Heart left ventricle (tissue), 16 donors: ENCODE measurements at regions not wholly inside any gene's neighbourhood (a gene's known extent, or its start where the extent isn't known, plus 50 kb on each side); places are given as distances from the start of the nearest gene placed in this dataset.
"Not testable (repeated sequence)": the region's sequence is repeated elsewhere in the genome, so short reads cannot be mapped to it uniquely, and the experiment has no call there.

Experiments used
- ATAC-seq, 4 donors: fragments of 200-7000 bp; cut with Tn5 transposase; one replicate each; pipeline ENCODE4 v1.9.1; 2020 to 2022; ENCODE audit warnings: moderate library complexity in 4 of 4, mild to moderate bottlenecking in 3 of 4, moderate number of reproducible peaks in 1 of 4
- DNase-seq, 5 donors: peaks; one replicate each; pipeline ENCODE4 v3.0.0-alpha.2; 2020
- H3K27ac ChIP-seq, 12 donors: fragments of 200-600 bp; sonication (generic) in 4 of 12; one replicate each; pipeline versions ENCODE4 v1.5.0 to v1.8.0; 2016 to 2022; ENCODE audit warnings: mild to moderate bottlenecking in 2 of 12
- H3K27me3 ChIP-seq, 9 donors: fragments of 200-600 bp; sonication (generic) in 2 of 9; one replicate each; pipeline versions ENCODE4 v1.5.1 to v1.8.0; 2016 to 2022; ENCODE audit warnings: mild to moderate bottlenecking in 3 of 9
- H3K36me3 ChIP-seq, 9 donors: fragments of 200-600 bp; sonication (generic) in 2 of 9; one replicate each; pipeline versions ENCODE4 v1.5.0 to v1.8.0; 2018 to 2022; ENCODE audit warnings: mild to moderate bottlenecking in 2 of 9
- H3K4me1 ChIP-seq, 12 donors: fragments of 200-600 bp; sonication (generic) in 4 of 12; one replicate each; pipeline versions ENCODE4 v1.5.0 to v1.8.0; 2016 to 2022; ENCODE audit warnings: mild to moderate bottlenecking in 3 of 12
- H3K4me3 ChIP-seq, 12 donors: fragments of 200-600 bp; sonication (generic) in 4 of 12; one replicate each; pipeline versions ENCODE4 v1.5.0 to v1.8.0; 2017 to 2022; ENCODE audit warnings: mild to moderate bottlenecking in 9 of 12, moderate library complexity in 4 of 12
- H3K9me3 ChIP-seq, 12 donors: fragments of 200-600 bp; sonication (generic) in 4 of 12; one replicate each; pipeline versions ENCODE4 v1.5.0 to v1.8.0; 2016 to 2022; ENCODE audit warnings: mild to moderate bottlenecking in 1 of 12
- POLR2A ChIP-seq, 2 donors: fragments of 450-650 bp; IDR thresholded peaks; one replicate each; pipeline ENCODE4 v1.6.1; 2017; ENCODE audit warnings: antibody characterized with exemption in 2 of 2, mild to moderate bottlenecking in 2 of 2, moderate library complexity in 2 of 2
- WGBS, 4 donors: extraction: QIAGEN DNeasy Blood & Tissue Kit in 2 of 4; methylation state at CpG; one replicate each; pipeline versions ENCODE4 v1.1.5 to v1.1.7; 2013 to 2018; 5-methylcytosine and 5-hydroxymethylcytosine counted together
- intact Hi-C, 10 donors: fragments of 100-400 bp; cut with DNase I; formaldehyde crosslinking; loops; one replicate each; pipeline versions ENCODE4 v1.11.1 to v1.14.2; 2022
- TF ChIP-seq, protein P1 (sequence below), 12 donors: fragments of 200-600 bp; sonication (generic) in 4 of 12; IDR thresholded peaks; one replicate each; pipeline versions ENCODE4 v1.5.0 to v1.8.0; 2018 to 2022; ENCODE audit warnings: antibody characterized with exemption in 12 of 12, mild to moderate bottlenecking in 5 of 12
- donor health status: ischemic (EF 13 %, LVEDD 7.1; RV severe dilation, severe dysfunction).
- donor health status: healthy with polysubstance abuse.
- donor health status: DM: no; HTN: yes; CAD: no.
- donor health status: DM: no; HTN: no; CAD: no.
- donor health status: ischemic (EF 25% LVEDD 6.9; RV normal size, moderate dysfunction).
- donor health status: ischemic (EF 25% LVEDD 5.7; RV mildly dilated, moderate dysfunction).
- donor health status: healthy.
- donor health status: DM: yes; HTN: yes; CAD: no.
- donor health status: ischemic (EF 35%, LVEDD 5.7; RV mildly dilated, moderate dysfunction).
- donor health status: nonischemic (EF 11% LVEDD 7.7; RV severe dilation, severe dysfunction).
- donor health status: DM: yes; HTN: yes; CAD: no.
- donor health status: PGD.
- donor health status: ischemic (EF 29% LVEDD 5.4; RV normal size, mild dysfunction).
- donor health status: nonischemic (EF 23%, LVEDD 6.1; RV moderate dilation, normal function).

DNA sequence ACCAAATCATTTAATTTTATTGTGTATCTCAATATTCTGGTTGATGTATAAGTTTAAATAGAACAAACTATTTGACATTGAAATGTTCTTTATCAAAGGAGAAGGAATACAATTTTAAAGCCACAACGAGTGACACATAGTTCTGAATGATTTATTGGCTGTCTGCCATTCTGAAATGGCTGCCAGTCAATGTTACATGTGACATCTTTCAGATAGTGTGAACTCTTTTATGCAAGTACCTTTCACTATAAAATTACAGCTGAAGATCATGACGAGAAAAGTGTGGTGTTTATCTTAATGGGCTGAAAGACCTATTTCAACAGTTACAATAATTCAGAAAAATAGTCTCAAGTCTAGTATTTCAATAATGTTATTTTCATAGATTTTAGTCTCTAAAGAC, 268.6 kb upstream of the ZNF322 start:
- H3K27me3 ChIP-seq, H3K27ac ChIP-seq, intact Hi-C loops, ATAC-seq, H3K36me3 ChIP-seq, DNase-seq, H3K4me1 ChIP-seq, H3K4me3 ChIP-seq, H3K9me3 ChIP-seq: not testable (repeated sequence)
- WGBS, 4 donors: 18 to 40% (median 31%) methylated on average over 1 of the region's 2 CpGs

DNA sequence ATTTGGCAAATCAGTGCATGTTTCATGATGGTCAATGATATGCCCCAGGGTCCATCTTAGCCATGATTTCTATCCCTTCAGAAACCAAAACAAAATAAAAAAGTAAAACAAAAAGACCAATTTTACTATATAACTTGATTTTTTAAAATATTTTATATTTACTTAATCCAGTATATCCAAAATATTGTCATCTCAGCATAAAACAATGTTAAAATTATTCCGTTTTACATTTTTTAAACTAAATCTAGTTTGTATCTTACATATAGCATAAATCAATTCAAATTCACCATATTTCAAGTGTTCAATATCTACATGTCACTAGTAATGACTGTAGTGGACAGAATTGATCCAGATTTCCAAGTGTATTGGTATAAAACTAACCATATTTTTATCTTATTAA, 277.7 kb upstream of the ZNF322 start:
- H3K36me3 ChIP-seq, H3K27ac ChIP-seq, H3K4me1 ChIP-seq, intact Hi-C loops, ATAC-seq, H3K9me3 ChIP-seq, H3K27me3 ChIP-seq, DNase-seq, H3K4me3 ChIP-seq: not testable (repeated sequence)
- 88 to 96% (median 93%) methylated on average over 1 of the region's 1 CpG for WGBS, 4 donors

DNA sequence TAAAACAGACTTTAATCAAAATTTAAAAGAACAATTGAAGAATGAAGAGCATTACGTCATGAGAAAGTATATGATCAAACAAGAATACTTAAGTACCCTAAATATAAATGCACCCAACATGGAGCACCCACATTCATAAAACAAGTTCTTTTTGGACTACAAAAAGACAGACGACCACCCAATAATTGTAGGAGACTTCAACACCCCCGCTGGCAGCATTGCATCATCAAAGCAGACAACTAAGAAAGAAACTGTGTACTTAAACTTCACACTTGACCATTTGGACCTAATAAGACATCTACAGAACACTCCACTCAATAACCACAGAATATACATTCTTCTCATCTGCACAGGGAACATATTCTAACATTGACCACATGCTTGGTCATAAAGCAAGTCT, 291.7 kb upstream of the ZNF322 start:
- H3K36me3 ChIP-seq, H3K27me3 ChIP-seq, intact Hi-C loops, DNase-seq, H3K9me3 ChIP-seq, H3K4me3 ChIP-seq, H3K27ac ChIP-seq, ATAC-seq, H3K4me1 ChIP-seq: not testable (repeated sequence)
- 85 to 96% (median 92%) methylated on average over 3 of the region's 3 CpGs for WGBS, 4 donors

DNA sequence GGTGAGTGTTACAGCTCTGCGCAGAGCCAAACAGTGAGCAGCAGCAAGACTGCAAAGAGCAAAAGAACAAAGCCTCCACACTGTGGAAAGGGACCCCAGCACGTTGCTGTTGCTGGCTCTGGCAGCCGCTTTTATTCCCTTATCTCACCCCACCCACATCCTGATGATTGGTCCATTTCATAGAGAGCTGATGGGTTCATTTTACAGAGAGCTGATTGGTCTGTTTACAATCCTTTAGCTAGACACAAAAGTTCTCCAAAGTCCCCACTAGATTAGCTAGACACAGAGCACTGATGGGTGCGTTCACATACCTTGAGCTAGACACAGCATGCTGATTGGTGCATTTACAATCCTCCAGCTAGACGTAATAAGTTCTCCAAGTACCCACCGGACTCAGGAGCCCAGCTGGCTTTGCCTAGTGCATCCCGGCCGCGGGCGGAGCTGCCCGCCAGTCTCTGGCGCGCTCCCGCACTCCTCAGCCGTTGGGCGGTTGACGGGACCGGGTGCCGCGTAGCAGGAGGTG, 291.4 kb upstream of the PRSS16 start:
- WGBS, 4 donors: 0 to 19% (median 6%) methylated on average over 3 to 13 of the region's 20 CpGs
- ATAC-seq: peak in 1 of 4 donors; percentile 36
- TF ChIP-seq POLR2A (IDR thresholded peaks at IDR 0.05): peak in 1 of 2 donors; percentile 6
- H3K27me3 ChIP-seq, H3K4me1 ChIP-seq, intact Hi-C loops, H3K9me3 ChIP-seq, H3K36me3 ChIP-seq: not testable (repeated sequence)
- Histone ChIP-seq H3K4me3 (peak overlapping the region; percentile 46 to 81 (median 68)), H3K27ac (peak overlapping the region in 10 of 12 donors; percentile 65 to 90 (median 83))
- DNase-seq: peak in 4 of 5 donors; percentile 6 to 29 (median 22)

DNA sequence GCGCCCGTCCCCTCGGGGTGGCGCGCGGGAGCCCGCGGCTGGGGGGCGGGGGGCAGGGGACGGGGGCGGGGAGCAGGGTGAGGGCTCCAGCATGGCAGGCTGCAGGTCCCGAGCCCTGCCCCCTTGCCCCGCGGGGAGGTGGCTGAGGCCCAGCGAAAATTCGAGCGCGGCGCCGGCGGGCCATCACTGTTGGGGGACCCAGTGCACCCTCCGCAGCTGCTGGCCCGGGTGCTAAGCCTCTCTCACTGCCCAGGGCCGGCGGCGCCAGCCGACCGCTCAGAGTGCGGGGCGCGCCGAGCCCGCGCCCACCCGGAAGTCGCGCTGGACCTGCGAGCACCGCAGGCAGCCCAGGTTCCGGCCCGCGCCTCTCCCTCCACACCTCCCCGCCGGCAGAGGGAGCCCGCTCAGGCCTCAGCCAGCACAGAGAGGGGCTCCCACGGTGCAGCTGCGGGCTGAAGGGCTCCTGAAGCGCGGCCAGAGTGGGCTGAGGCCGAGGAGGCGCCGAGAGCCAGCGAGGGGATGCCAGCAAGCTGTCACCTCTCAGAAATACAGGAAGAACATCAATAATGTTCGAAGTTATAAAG, 290.8 kb upstream of the PRSS16 start:
- WGBS, 4 donors: 1 to 5% (median 2%) methylated on average over 7 to 53 of the region's 54 CpGs

DNA sequence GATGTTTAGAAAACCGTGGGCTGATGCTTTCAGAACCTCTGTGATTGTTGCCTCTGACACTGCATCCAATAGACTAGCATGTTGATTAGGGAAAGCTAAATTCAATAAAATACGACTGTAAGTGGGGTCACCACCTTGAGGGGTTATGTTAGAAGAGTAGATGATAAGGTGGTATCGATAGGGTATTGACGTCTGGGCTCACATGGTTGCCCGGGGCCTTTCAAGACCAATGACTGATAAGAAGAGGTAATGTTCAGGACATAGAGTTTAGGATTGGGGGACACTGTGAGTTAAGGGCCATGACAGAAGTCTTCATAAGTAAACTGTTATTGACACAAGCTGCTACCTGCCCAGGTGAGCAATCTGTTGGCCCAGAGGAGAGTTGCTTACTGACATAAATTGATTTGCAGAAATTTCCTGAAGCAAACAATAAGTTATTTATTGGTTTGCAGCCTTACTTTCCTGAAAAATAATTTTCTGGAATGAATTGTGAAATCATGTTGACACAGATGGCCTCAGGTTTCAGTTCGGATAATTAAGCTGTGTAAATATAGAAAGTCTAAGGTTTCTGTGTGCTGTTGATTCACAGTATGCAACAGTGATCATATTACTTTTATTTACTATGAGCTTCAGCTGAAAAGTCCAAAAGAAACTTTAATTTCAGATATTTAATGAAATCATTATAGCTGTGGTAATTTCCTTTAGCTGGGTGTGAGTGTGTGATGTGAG, 289.9 kb upstream of the PRSS16 start:
- H3K4me3 ChIP-seq: peak overlapping the region in 11 of 12 donors; percentile 54 to 81 (median 70)
- H3K9me3 ChIP-seq, H3K36me3 ChIP-seq, DNase-seq, H3K27me3 ChIP-seq, H3K4me1 ChIP-seq, intact Hi-C loops, ATAC-seq: not testable (repeated sequence)
- peak overlapping the region in 3 of 12 donors; percentile 75 to 85 (median 83) for H3K27ac ChIP-seq
- WGBS, 4 donors: 86 to 92% (median 86%) methylated on average over 6 of the region's 6 CpGs

More for the DNA sequence above, 290.8 kb upstream of the PRSS16 start:
- peak in 2 of 4 donors; percentile 81 to 89 for ATAC-seq
- TF ChIP-seq, protein P1, sequence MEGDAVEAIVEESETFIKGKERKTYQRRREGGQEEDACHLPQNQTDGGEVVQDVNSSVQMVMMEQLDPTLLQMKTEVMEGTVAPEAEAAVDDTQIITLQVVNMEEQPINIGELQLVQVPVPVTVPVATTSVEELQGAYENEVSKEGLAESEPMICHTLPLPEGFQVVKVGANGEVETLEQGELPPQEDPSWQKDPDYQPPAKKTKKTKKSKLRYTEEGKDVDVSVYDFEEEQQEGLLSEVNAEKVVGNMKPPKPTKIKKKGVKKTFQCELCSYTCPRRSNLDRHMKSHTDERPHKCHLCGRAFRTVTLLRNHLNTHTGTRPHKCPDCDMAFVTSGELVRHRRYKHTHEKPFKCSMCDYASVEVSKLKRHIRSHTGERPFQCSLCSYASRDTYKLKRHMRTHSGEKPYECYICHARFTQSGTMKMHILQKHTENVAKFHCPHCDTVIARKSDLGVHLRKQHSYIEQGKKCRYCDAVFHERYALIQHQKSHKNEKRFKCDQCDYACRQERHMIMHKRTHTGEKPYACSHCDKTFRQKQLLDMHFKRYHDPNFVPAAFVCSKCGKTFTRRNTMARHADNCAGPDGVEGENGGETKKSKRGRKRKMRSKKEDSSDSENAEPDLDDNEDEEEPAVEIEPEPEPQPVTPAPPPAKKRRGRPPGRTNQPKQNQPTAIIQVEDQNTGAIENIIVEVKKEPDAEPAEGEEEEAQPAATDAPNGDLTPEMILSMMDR (IDR thresholded peaks at IDR 0.05): peak in 11 of 12 donors; percentile 49 to 76 (median 62)
- H3K36me3 ChIP-seq, H3K4me1 ChIP-seq, intact Hi-C loops, H3K27me3 ChIP-seq, H3K9me3 ChIP-seq: not testable (repeated sequence)
- peak; percentile 79 to 92 (median 86) for DNase-seq
- H3K27ac ChIP-seq: peak overlapping the region in 10 of 12 donors; percentile 65 to 90 (median 83)
- H3K4me3 ChIP-seq: peak overlapping the region; percentile 46 to 81 (median 68)

DNA sequence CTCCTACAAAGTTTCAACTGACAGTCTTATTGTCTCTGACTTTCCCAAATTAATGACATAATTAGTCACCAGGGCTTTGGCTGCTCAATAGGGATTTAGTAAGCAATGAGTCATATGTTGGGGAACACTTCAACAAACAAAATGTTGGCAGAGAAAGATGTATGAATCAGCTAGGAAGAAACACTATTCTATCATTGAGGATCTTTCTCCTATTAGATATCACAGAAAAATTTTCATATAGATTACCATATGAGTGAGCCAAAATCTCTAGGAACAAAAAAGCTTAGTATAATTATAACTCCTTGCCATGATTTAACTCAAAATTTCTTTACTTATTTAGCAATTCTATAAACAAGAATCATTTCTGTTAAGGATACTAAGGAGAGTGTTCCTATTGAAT, 286.3 kb upstream of the PRSS16 start:
- H3K4me1 ChIP-seq, H3K27me3 ChIP-seq, H3K9me3 ChIP-seq, H3K27ac ChIP-seq, intact Hi-C loops, H3K4me3 ChIP-seq, DNase-seq, ATAC-seq, H3K36me3 ChIP-seq: not testable (repeated sequence)
